ENCODE measurements at regions not wholly inside any gene's neighbourhood (a gene's known extent, or its start where the extent isn't known, plus 50 kb on each side); places are given as distances from the start of the nearest gene placed in this dataset.
A peak's percentile ranks its signal among the peaks of the same experiment; 100 is the strongest.

DNA sequence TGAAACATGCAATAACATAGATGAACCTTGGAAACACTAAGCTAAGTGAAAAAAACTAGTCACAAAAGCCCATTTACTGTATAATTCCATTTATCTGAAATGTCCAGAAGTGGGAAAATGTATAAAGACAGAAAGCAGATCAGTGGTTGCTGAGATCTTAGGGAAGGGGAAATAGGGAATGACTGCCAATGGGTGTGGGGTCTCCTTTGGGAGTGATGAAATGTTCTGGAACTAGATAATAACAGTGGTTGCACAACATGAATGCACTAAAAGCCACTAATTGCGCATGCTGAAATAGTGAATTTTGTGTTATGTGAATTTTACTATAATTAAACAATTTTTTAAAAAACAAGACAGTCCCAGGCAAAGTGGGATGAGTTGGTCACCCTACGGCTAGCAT, 472.8 kb downstream of the CCDC171 start:
- no peak for DNase-seq

DNA sequence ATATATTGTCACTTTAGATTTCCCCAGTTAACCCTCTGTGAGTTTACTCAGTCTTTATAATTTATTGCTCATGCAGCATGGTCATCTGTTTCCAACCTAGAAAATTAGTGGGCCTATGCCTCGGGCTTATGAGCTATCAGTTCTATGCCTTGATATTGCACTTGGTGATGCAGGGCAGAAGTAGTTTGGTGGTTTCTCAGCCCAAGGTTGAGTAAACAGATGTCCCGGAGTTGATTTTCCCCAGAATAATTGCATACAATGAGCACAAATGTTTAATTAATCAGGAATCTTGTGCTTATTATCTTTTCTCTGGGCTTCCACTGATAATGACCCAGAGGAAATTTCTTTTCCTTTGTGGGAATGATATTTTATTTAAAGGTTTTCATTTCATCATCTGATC, 474.0 kb downstream of the CCDC171 start:
- no peak for DNase-seq

DNA sequence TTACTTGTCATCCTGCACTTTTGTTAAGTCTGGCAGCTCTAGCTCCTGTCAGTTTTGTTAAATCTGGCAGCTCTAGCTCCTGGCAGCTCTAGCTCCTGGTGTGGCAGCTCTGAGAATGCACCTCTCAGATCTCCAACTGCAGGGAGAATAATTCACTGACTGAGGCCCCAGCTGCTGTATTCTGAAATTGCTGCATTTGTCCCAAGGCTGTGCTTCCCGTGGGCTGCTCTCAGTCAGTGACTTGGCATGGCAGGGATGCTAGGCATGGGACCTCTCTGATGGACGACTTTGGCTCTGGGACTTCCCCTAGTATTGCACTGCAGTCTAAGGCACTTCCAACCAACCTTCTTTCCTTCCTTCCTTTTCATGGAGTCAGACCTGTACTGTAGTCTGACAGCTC, 475.7 kb downstream of the CCDC171 start:
- no peak for DNase-seq

- no peak for DNase-seq
Observed at GRCh38 chr9:16029046-16029615, 476.3 kb downstream of the CCDC171 start.

- DNase-seq: no peak
Observed at GRCh38 chr9:16029796-16030363, 477.0 kb downstream of the CCDC171 start.

DNA sequence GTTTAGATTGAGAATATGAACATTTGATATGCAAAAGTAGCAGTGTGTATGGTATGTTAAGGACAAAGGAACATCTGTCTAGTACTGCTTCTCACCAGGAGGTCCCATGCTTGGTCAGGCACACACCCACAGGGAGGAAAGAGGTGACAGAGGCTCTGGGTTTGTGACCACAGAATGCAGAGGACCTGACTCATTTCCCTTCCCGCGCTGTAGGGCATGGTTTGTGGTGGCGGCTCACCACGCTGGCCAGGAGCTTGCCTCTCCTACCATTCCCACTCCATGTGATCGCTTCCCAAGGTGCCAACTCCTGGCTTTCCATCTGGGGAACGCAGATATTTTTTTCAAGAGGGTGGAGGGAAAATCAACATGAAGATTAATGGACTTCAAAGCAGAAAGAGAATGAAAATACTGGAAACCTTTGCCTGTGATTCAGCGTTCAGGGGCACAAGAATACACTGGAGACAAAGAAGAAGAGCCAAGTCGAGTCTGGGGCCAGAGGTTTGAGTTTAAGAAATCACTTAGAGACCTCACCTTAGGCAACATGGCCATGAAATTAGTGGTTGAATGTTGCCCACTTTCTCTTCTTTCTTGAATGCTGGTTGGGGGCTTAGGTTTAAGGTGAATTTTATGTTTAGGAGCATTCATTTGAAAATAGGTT, 477.8 kb downstream of the CCDC171 start:
- no peak for DNase-seq

DNA sequence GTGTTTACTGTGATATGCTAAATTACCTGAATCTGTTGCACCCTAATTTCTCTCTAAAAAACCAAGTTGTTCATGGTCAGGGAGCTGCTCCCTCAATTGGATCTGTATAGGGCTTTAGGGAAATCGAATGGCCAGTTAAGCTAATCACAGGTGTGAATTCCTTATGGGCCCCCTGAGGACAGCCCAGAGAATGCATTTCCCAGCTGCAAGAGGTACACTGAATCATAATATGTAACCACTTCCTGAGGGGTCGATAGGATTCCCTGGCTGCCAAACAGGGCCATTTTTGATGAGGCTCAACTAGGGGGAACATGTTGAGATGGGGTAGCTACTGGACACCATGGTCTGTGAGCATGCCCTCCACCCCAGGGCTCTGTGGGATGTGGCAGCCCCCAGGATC, 478.6 kb downstream of the CCDC171 start:
- DNase-seq: no peak

DNA sequence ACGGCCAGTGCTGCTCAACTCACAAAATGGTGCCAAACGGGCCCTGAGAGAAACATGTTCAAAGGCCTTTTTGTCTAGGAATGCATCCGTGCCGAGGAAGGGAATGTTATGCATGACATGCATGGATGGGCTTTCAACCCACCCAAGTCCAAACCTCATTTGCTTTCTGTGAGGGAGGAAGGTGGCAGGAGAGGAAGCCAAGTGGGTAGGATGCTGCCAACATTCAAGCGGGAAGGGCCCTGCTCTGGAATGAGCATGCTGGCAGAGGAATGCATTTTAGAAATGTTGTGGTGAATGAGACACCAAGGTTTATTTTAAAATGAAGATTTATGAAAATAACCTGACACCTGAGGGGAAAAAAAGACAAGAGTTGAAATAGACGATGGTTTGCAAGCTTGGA, 479.1 kb downstream of the CCDC171 start:
- DNase-seq: no peak

- DNase-seq: no peak
Observed at GRCh38 chr9:16032799-16033198, 480.0 kb downstream of the CCDC171 start.

DNA sequence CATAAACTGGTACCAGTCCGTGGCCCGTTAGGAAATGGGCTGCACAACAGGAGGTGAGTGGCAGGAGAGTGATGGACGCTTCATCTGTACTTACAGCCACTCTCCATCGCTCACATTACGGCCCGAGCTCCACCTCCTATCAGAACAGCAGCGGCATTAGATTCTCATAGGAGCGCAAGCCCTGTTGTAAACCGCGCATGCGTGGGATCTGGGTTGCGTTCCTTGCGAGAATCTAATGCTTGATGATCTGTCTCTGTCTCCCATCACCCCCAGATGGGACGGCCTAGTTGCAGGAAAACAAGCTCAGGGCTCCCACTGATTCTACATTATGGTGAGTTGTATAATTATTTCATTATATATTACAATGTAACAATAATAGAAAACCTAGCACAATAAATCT, 480.4 kb downstream of the CCDC171 start:
- no peak for DNase-seq

DNA sequence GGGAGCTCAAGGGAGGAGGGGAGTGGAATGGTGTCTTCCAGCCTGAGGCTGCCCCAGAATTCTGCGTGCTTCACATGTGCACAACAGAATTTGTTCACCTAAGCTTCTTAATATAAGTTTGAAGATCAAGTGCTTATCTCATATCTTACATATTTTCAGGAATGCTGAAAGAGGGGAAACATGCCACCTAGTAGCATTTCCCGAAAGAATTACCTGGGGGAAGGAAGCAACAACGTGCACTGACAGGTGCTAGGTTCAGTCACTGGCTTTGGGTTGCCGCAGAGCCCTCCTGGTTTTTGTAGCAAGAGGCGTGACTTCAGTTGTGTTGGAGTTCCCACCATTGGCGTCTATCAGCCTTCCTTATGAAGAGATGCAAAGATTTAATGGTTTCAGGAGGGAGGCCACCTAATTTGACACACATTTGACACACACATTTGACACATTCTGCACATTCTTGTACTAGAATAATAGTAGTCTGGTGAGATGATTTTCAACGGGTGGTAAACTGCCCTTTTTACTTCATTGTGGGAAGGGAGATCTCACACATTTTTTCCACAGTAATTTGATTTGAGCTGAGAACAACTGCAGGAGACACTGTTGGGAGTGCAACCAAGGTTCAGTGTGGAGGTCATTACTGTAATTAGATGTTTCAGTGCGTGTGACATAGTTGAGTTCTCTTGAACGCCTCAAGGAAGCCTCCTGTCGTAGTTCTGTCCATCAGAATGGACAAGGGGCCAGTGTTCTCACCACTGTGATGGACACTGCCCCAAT, 481.3 kb downstream of the CCDC171 start:
- DNase-seq: no peak

- DNase-seq: peak in 11 of 58 donors; percentile 7 to 32 (median 17)
Observed at GRCh38 chr9:16039218-16039987, 486.6 kb downstream of the CCDC171 start.

DNA sequence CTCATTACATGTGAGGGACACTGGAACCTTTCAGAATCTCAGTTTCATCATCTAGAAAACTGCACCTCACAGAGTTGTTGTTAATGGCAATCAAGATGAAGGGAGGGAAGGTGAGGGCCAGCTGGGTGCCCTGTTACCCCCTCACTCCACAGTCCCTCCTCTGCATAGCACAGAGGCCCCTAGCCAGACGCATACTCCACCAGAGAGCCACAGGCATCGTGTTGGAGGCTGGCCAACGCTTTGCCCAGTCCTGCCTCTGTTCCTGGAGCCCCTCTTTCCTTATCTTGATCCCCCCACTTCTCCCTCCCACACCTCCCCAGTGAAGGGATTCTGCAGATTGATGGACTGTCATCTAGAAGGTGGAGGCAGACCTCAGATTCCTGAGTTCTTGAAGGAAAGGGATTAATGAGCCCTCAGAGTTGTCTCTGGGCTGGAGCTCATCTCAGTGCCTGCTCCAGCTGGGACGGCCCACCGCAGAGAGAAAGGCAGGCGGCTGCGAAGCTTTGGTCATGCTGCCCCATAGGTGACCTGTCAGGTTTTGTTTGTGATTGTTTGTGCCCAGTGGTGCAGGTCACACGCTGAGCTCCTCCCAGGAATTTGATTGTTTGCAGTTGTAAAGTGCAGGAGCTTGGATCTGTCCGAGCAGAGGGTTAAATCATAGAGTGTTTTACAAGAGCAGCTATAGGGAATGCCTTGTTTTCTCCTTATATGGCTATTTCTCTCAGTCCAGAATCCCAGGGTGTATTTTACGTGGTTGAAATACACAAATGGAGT, 487.3 kb downstream of the CCDC171 start:
- DNase-seq: no peak

GRCh38 chr9:16043756-16044578, 491.1 kb downstream of the CCDC171 start:
- DNase-seq: no peak

- DNase-seq: no peak
Observed at GRCh38 chr9:16044579-16044881, 491.7 kb downstream of the CCDC171 start.

GRCh38 chr9:16045651-16046280, 492.9 kb downstream of the CCDC171 start:
- DNase-seq: no peak

DNA sequence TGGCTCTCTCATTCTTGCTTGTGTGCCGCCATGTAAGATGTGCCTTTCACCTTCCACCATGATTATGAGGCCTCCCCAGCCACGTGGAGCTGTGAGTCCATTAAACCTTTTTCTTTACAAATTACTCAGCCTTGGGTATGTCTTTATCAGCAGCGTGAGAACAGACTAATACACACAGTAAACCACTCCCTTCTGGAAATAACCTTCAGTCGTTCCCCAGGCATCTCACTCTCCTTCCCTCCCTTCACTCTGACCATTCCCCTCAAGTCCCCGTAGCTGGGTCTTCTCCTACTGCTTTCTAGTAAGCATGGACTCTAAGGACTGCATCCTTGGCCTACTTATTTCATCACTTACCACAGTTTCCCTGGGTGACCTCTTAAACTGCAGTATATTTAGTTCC, 493.9 kb downstream of the CCDC171 start:
- DNase-seq: no peak

- DNase-seq: no peak
Observed at GRCh38 chr9:16048129-16048528, 495.3 kb downstream of the CCDC171 start.

GRCh38 chr9:16052146-16052545, 499.3 kb downstream of the CCDC171 start:
- no peak for DNase-seq

All from anterior cingulate cortex (tissue), 58 donors.